H1 (cell line): ENCODE measurements at regions not wholly inside any gene's neighbourhood (a gene's known extent, or its start where the extent isn't known, plus 50 kb on each side); places are given as distances from the start of the nearest gene placed in this dataset.

Experiments
- EGR1 ChIP-seq: IDR thresholded peaks from 2 replicates; pipeline ENCODE4 v1.6.1; 2011; ENCODE audit warnings: low read depth, low read length, borderline replicate concordance
- GTF2F1 ChIP-seq: IDR thresholded peaks from 2 replicates; pipeline ENCODE4 v1.6.1; 2012; ENCODE audit warnings: low read depth, low read length, improper control_type of control experiment, borderline replicate concordance
- KDM5A ChIP-seq: fragments of 200-600 bp; IDR thresholded peaks from 2 replicates; pipeline ENCODE4 v1.7.1; 2012; ENCODE audit warnings: mild to moderate bottlenecking, low read length, inconsistent platforms, mixed read lengths
- RAD21 ChIP-seq, 2 experiments: IDR thresholded peaks in 1 of 2; conservative IDR thresholded peaks in 1 of 2; 2 replicates each; pipeline ENCODE4 v1.6.1; 2011; ENCODE audit warnings: low read depth in 2 of 2, low read length in 2 of 2, improper control_type of control experiment in 1 of 2, inconsistent platforms in 1 of 2, mild to moderate bottlenecking in 1 of 2, moderate library complexity in 1 of 2

GRCh38 chr5:135156337-135156714, 122.3 kb upstream of the PITX1 start (continued):
- TF ChIP-seq KDM5A (no peak), RAD21 (IDR thresholded peaks at IDR 0.05 in 1 of 2, conservative IDR thresholded peaks at IDR 0.05 in 1 of 2; ENCODE audit: low read depth in 2 of 2, low read length in 2 of 2) (no peak), EGR1 (no peak), GTF2F1 (no peak)
